AG10803 (cell line): ENCODE measurements at regions not wholly inside any gene's neighbourhood (a gene's known extent, or its start where the extent isn't known, plus 50 kb on each side); places are given as distances from the start of the nearest gene placed in this dataset.

Experiments
- DNase-seq: peaks from one replicate; pipeline ENCODE4 v3.0.0; 2010; ENCODE audit warnings: low read depth
- H3K4me3 ChIP-seq: 2 replicates; pipeline ENCODE4 v1.5.1; 2011; ENCODE audit warnings: mild to moderate bottlenecking, low read length, control low read depth
- CTCF ChIP-seq: conservative IDR thresholded peaks from 2 replicates; pipeline ENCODE4 v1.5.1; 2011; ENCODE audit warnings: mild to moderate bottlenecking, low read length, control low read depth, inconsistent platforms

GRCh38 chr16:35560637-35560984 lies 2101.2 kb downstream of the TP53TG3F start:
- no peak overlapping the region for H3K4me3 ChIP-seq
- DNase-seq: no peak
- TF ChIP-seq CTCF: no peak

- TF ChIP-seq CTCF: no peak
- H3K4me3 ChIP-seq: no peak overlapping the region
- DNase-seq: no peak
These were observed 2101.9 kb downstream of the TP53TG3F start for GRCh38 chr16:35561346-35561745.

- no peak for TF ChIP-seq CTCF
- H3K4me3 ChIP-seq: no peak overlapping the region
These were observed 2103.1 kb downstream of the TP53TG3F start for GRCh38 chr16:35562471-35562870.

GRCh38 chr16:35562919-35563318 lies 2103.5 kb downstream of the TP53TG3F start:
- no peak for TF ChIP-seq CTCF
- H3K4me3 ChIP-seq: no peak overlapping the region
- no peak for DNase-seq

More at GRCh38 chr16:35562471-35562870, 2103.1 kb downstream of the TP53TG3F start:
- DNase-seq: no peak

- TF ChIP-seq CTCF: no peak
- no peak overlapping the region for H3K4me3 ChIP-seq
- no peak for DNase-seq
These were observed 2104.7 kb downstream of the TP53TG3F start for GRCh38 chr16:35564148-35564547.

GRCh38 chr16:35564889-35565288 lies 2105.5 kb downstream of the TP53TG3F start:
- H3K4me3 ChIP-seq: no peak overlapping the region
- DNase-seq: no peak
- TF ChIP-seq CTCF: no peak

- no peak overlapping the region for H3K4me3 ChIP-seq
- no peak for TF ChIP-seq CTCF
- no peak for DNase-seq
These were observed 2106.2 kb downstream of the TP53TG3F start for GRCh38 chr16:35565626-35566025.
